ENCODE measurements at regions not wholly inside any gene's neighbourhood (a gene's known extent, or its start where the extent isn't known, plus 50 kb on each side); places are given as distances from the start of the nearest gene placed in this dataset.

GRCh38 chr2:67917332-67918054, 145.3 kb downstream of the C1D start (continued):
- TF ChIP-seq, protein P1, sequence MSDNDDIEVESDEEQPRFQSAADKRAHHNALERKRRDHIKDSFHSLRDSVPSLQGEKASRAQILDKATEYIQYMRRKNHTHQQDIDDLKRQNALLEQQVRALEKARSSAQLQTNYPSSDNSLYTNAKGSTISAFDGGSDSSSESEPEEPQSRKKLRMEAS (IDR thresholded peaks at IDR 0.05), result no peak
- TF ChIP-seq NR2F2 (IDR thresholded peaks at IDR 0.05) (no peak), SP1 (IDR thresholded peaks at IDR 0.05) (no peak), FOXA1 (IDR thresholded peaks at IDR 0.05) (no peak)

DNA sequence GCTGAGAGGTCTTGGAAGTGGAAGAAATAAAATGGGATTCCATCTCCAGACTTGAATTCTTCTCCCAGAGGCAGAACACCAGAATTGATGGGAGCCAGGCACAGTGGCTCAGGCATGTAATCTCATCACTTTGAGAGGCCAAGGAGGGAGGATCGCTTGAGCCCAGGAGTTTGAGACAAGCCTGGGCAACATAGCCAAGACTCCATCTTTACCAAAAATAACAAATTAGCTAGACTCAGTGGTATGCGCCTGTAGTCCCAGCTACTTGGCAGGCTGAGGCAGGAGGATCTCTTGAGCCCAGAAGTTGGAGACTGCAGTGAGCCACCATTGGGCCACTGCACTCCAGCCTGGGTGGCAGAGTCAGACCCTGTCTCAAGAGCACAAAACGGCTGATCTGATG, 144.3 kb downstream of the C1D start:
- no peak for DNase-seq (ENCODE audit: low spot score)
- H3K4me1 ChIP-seq (ENCODE audit: control insufficient read depth in 4 of 4, insufficient read depth in 4 of 4, low read length in 3 of 4), result no peaks in the 10 kb centered on the region
- WGBS, result 84% methylated on average over 3 of the region's 3 CpGs
- TF ChIP-seq RXRA (IDR thresholded peaks at IDR 0.05) (no peak), RAD21 (IDR thresholded peaks at IDR 0.05) (no peak), FOXA2 (IDR thresholded peaks at IDR 0.05) (no peak), HNF4A (conservative IDR thresholded peaks at IDR 0.05) (no peak), YY1 (IDR thresholded peaks at IDR 0.05) (no peak), FOXA1 (IDR thresholded peaks at IDR 0.05) (no peak), TAF1 (conservative IDR thresholded peaks at IDR 0.05) (no peak), EGR1 (IDR thresholded peaks at IDR 0.05; ENCODE audit: low read depth in 2 of 2) (no peak), NR2F2 (IDR thresholded peaks at IDR 0.05) (no peak), GABPA (IDR thresholded peaks at IDR 0.05 in 1 of 2, conservative IDR thresholded peaks at IDR 0.05 in 1 of 2) (no peak), HNF4G (IDR thresholded peaks at IDR 0.05) (no peak), REST (IDR thresholded peaks at IDR 0.05) (no peak), SP1 (IDR thresholded peaks at IDR 0.05) (no peak)
- TF ChIP-seq, protein P2, sequence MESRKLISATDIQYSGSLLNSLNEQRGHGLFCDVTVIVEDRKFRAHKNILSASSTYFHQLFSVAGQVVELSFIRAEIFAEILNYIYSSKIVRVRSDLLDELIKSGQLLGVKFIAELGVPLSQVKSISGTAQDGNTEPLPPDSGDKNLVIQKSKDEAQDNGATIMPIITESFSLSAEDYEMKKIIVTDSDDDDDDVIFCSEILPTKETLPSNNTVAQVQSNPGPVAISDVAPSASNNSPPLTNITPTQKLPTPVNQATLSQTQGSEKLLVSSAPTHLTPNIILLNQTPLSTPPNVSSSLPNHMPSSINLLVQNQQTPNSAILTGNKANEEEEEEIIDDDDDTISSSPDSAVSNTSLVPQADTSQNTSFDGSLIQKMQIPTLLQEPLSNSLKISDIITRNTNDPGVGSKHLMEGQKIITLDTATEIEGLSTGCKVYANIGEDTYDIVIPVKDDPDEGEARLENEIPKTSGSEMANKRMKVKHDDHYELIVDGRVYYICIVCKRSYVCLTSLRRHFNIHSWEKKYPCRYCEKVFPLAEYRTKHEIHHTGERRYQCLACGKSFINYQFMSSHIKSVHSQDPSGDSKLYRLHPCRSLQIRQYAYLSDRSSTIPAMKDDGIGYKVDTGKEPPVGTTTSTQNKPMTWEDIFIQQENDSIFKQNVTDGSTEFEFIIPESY (IDR thresholded peaks at IDR 0.05), result no peak
- no peaks in the 10 kb centered on the region for H3K27me3 ChIP-seq (ENCODE audit: control insufficient read depth in 4 of 4, insufficient read depth in 4 of 4, low read length in 3 of 4)
- no peaks in the 10 kb centered on the region for H3K36me3 ChIP-seq (ENCODE audit: control insufficient read depth in 4 of 4, insufficient read depth in 3 of 4, low read depth in 1 of 4, low read length in 3 of 4)
- H3K27ac ChIP-seq (ENCODE audit: low read depth in 1 of 2, low read length in 2 of 2), result no peak overlapping the region
- no peak overlapping the region for H3K9ac ChIP-seq (ENCODE audit: low read depth in 1 of 2, low read length in 2 of 2)
- no peak overlapping the region for H3K4me3 ChIP-seq (ENCODE audit: low read depth in 1 of 3, low read length in 3 of 3)
- H3K9me3 ChIP-seq (ENCODE audit: control insufficient read depth in 4 of 4, low read length in 3 of 4), result no peaks in the 10 kb centered on the region

DNA sequence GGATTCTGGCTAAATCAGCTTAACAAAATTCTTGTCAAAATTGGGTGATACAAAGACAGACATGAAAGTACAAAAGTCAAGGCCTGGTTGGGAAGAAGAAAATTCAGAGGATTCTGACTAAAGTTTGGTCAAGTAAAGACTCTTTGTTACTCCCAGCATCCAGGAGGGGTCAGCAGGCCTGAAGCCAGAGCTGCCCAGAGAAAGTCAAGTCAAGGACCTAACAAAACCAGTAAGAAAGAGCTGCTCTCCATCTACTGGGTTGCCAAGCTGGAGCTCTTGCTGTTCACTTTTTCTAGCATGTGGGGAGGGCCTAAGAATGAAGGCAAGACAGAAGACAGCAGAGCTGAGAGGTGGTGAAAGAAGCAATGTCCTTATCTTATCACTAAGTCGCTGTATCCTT, 143.3 kb downstream of the C1D start:
- Histone ChIP-seq H3K9me3 (ENCODE audit: control insufficient read depth in 4 of 4, low read length in 3 of 4) (no peaks in the 10 kb centered on the region), H3K27me3 (ENCODE audit: control insufficient read depth in 4 of 4, insufficient read depth in 4 of 4, low read length in 3 of 4) (peaks cover 0 to 3% (median 0%) of the 10 kb centered on the region in 4 donors), H3K9ac (ENCODE audit: low read depth in 1 of 2, low read length in 2 of 2) (no peak overlapping the region), H3K4me1 (ENCODE audit: control insufficient read depth in 4 of 4, insufficient read depth in 4 of 4, low read length in 3 of 4) (no peaks in the 10 kb centered on the region), H3K36me3 (ENCODE audit: control insufficient read depth in 4 of 4, insufficient read depth in 3 of 4, low read depth in 1 of 4, low read length in 3 of 4) (no peaks in the 10 kb centered on the region), H3K4me3 (ENCODE audit: low read depth in 1 of 3, low read length in 3 of 3) (no peak overlapping the region), H3K27ac (ENCODE audit: low read depth in 1 of 2, low read length in 2 of 2) (no peak overlapping the region)
- no peak for DNase-seq (ENCODE audit: low spot score)
- WGBS, result 25% methylated on average over 1 of the region's 1 CpG
- TF ChIP-seq RXRA (IDR thresholded peaks at IDR 0.05), result no peak
- TF ChIP-seq FOXA2 (IDR thresholded peaks at IDR 0.05), result no peak
- no peak for TF ChIP-seq JUND (IDR thresholded peaks at IDR 0.05)
- no peak for TF ChIP-seq FOXA1 (IDR thresholded peaks at IDR 0.05)
- TF ChIP-seq EGR1 (IDR thresholded peaks at IDR 0.05; ENCODE audit: low read depth in 2 of 2), result no peak
- TF ChIP-seq, protein P1 (IDR thresholded peaks at IDR 0.05), result no peak
- no peak for TF ChIP-seq REST (IDR thresholded peaks at IDR 0.05)
- no peak for TF ChIP-seq SP1 (IDR thresholded peaks at IDR 0.05)
- TF ChIP-seq, protein P2 (IDR thresholded peaks at IDR 0.05), result no peak
- TF ChIP-seq GABPA (IDR thresholded peaks at IDR 0.05 in 1 of 2, conservative IDR thresholded peaks at IDR 0.05 in 1 of 2), result no peak
- no peak for TF ChIP-seq RAD21 (IDR thresholded peaks at IDR 0.05)
- TF ChIP-seq YY1 (IDR thresholded peaks at IDR 0.05), result no peak
- TF ChIP-seq HNF4G (IDR thresholded peaks at IDR 0.05), result no peak
- TF ChIP-seq, protein P3, sequence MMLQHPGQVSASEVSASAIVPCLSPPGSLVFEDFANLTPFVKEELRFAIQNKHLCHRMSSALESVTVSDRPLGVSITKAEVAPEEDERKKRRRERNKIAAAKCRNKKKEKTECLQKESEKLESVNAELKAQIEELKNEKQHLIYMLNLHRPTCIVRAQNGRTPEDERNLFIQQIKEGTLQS (IDR thresholded peaks at IDR 0.05), result no peak
